GM10266 (cell line): ENCODE measurements at regions not wholly inside any gene's neighbourhood (a gene's known extent, or its start where the extent isn't known, plus 50 kb on each side); places are given as distances from the start of the nearest gene placed in this dataset.

Experiments
- DNase-seq: peaks from one replicate; pipeline ENCODE4 v3.0.0; 2012; ENCODE audit errors: extremely low spot score
- CTCF ChIP-seq: IDR thresholded peaks from 2 replicates; pipeline ENCODE4 v1.5.1; 2012; ENCODE audit warnings: mild to moderate bottlenecking, low read depth; ENCODE audit not compliant: control insufficient read depth, insufficient read depth; ENCODE audit errors: missing control alignments

- TF ChIP-seq CTCF = no peak
- DNase-seq = peak; percentile 8
Measured at GRCh38 chr15:36529296-36530011, 50.0 kb upstream of the CDIN1 start.
